Dermis microvascular lymphatic vessel endothelial cell (primary cell): ENCODE measurements at regions not wholly inside any gene's neighbourhood (a gene's known extent, or its start where the extent isn't known, plus 50 kb on each side); places are given as distances from the start of the nearest gene placed in this dataset.

Source experiments
- DNase-seq, 2 donors: peaks; one replicate each; pipeline versions ENCODE4 v3.0.0 to v3.0.0-alpha.2; 2010; ENCODE audit warnings: low read depth in 2 of 2

DNA sequence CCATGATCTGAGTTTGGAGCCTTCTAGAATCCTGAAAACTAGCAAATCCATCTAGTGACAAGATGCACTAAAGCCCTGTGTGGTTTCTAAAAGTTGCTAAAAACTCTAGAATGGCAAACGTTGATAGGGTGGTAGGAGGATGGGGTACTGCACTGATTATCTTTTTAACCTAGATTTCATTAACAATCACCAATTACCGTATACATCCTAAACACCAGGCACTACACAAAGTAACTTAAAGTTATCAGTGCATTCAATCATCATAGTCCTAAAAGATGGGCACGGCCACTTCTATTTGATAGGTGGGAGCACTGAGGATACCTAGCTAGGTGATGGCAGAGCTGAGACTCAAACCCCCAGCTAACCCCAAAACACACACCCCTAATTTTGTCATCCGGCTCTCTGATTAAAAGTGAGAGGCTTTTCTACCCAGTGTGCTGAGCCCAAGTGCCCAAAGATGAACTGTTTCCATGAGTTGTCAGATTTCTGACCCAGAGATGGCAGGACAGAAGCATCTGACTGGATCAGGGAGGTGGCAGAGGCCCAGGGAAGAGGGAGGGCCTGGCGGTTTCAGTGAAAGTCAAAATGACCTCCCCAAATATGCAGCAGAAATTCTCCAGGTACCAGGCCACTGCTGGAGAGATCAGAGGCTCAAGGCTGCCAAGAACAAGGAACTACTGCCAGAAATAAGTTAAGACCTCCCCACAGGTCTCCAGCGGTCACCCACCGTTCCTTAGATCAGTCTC is 396.8 kb downstream of the SOX9 start:
- no peak for DNase-seq

DNA sequence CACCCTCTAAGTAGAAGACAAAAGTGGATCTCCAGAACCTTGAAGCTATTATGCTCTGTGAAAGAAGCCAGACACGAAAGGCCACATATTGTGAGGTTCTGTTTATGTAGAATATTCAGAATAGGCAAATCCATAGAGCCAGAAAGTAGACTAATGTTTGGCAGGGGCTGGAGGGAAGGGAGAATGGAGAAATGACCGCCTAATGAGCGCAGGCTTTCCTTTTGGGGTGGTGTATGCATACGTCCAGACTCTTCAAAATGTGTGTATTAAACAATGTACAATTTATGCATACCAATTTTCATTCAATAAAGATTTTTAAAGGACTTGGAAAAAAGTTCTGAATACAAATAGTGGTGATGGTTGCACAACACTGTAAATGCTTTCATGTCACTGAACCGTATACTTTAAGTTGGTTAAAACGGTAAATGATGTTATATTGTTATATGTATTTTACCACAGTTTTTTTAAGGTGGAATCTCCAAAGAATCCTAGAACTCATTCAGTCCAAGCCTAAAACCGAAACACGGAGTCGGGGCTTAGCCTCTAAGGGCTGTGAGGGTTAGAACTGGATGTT is 397.4 kb downstream of the SOX9 start:
- no peak for DNase-seq

DNA sequence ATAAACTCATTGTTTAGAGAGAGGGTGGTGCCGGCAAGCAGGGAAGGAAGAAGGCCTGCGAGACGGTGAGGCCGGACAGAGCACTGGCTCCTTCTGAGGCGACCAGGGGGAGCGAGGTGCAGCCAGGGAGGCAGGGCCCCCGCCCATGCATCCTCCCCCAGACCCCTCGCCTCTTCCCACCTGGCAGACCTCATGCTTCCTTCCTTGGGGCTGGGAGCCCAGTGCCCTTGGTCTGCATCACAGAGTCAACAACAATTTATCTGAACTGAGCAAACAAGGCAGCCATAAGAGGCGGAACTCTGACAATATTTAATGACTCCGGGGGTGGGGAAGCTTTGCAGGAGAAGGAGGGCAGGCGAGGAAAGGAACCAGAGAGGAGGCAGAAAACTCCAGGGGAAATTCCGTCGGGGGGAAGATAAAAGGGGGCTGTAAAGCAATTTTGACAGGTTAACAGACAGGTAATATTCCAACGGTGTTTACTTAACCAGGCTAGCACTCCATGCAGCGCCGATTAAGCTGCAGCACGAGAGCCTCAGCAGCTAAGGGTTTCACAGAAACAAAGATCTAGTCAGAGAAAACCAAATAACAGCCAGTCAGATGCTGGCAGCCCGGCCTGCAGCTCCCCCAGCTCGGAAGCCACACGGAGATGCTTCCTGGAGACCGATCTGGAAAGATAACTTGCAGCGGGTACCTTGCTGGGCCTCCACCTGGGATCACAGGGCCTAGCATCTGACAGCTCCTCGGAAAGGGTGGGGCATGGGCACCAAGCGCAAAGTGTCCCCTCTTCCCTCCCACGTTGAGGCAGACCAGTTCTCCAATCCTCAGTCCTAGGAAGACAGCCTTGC is 398.2 kb downstream of the SOX9 start:
- DNase-seq: no peak

DNA sequence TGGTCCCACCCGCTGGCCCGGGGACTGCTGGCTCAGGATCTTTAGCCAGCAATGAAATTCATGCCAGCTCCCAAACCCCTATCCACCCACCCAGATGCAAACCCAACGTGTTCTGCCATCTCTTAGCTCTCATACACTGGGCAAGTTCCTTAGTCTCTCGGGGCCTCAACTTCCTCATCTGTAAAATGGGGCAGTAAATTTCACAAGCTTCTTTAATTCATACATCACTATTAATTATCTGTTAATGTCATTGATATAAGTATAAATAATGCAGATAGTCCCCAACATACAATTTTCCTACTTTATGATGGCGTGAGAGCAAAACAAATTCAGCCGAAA is 398.7 kb downstream of the SOX9 start:
- no peak for DNase-seq

DNA sequence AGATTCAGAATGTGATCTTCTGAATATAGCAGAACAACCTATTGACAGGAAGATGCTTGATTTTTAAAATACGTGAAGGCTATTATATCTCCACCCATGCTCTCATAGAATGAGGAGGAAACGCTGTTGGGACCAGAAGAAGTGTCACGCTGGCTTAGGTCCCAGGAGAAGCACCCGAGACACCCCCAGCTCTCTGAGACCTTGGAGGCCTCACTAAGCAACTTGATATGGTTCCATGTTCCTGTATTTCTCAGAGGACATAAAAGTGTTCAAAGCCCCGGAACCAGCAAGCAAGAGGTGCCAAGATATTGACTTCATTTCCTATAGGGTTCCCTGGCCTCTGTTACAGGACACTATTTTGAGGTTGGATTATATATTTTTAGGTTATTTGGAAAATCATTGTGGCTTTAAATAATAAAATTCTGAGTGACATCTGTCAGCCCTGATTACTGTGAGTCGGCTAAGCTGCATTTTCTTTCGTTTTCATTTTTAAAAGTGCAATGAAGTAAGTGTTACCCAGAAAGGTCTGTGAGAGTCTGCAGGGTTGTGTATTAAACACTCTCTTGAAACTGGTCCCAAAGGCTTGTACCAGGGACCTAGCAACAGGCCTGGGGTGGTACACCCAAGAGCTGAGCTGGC is 400.0 kb downstream of the SOX9 start:
- no peak for DNase-seq

DNA sequence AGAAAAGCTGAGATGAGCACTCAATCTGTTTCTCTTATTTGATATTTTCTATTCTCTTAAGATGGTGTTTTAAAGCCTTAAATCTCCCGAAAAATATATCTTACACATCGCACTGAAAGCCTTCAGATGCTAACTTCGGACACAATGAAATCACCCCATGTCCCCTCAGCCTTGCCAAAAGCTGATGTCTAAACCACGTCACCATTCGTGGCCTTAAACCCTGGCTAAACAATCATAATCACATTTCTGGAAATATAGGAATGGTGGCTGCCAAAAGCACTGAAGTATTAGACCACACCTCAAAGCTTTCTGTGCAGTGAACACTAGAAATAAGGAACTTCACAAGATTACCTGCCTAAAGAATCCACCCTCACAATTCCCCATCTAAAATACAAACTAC is 402.7 kb downstream of the SOX9 start:
- no peak for DNase-seq

DNA sequence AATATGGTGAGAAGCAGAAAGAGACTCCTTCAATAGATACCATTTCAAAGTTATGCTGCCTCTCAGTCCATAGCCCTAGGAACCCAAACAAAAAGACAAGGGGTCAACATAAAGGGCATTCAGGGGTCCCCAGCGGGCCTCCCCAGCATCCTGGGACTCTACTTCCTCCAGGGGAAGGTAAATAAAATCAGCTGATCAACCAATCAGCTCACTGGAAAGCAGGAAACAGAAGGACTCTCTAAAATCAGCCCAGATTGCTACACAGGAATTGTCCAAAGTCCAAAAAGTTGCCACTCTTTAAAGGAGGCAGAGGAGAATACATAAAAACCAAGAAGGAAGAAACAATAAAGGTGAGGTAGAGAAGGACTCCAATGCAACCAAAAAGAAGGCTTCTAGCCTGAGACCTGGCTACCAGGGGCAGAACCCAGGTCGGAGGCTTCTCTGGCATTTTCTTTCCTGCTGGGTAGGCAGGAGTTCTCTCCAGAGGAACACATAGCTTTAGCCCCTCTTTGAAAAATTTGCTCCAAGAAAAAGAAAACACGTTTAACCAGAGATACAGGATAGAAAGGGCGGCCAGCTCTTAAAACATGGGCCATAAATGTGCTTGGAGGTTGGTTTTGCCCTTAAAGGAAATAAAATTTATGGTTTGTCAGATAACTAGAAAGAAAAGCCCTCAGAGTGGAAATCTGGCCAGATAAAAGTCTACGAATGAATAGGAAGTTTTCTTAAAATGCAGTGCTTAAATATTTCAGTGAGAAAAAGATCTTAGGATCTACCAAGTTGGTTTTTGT is 404.6 kb downstream of the SOX9 start:
- DNase-seq: no peak

DNA sequence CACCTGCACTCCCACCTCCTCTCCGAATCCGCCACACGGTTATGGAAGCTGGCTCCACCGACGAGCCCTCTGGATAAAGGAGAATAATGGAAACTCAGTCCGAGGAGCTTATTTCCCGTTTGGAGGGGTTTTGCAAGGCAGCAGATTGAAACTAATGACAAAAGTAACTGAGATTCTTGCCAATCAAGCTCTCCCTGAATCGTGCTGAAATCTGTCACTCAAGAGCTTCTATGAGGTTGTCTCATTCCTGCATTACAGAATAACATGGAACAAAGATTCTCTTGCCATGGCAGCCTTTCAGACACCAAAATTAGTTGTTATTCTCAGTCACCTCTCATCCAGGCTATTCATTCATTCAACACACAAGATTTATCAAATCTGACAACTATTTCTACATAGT is 405.9 kb downstream of the SOX9 start:
- DNase-seq: no peak

DNA sequence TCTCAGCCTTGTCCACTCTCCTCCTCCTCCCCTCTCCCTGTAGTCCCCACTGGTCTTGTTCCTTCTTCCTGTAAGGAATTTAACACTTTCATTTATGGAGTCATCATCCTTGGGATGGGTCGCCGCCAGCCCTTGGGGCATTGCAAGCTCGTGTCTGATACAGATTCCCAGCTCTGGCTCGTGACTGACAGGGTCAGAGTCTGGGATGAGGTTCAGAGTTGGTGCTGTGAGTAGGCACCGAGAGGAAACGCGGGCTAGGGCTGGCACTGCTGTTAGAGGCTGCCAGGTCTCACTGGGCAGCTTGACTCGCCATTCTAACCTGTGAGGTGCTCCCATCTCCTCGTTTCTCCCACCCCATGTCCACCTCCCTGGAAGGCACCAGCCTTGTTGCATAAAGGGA is 407.0 kb downstream of the SOX9 start:
- no peak for DNase-seq

DNA sequence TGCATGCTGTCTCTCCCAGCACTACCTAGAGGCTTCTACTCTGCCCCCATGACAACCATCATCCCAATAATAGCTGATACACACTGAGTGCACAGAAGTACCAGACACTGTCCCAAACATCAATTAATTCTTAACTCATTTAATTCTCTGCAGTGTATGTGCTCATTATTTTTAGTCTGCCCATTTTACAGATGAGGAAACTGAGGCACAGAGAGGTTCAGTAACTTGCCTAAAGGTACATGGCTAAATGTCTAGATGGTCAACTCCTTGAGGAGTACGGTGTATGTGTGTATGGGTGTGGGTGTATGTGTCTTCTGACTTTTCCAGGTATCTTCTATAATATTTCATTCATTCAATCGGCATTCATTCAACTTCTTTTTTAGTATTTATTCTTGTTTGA is 407.9 kb downstream of the SOX9 start:
- no peak for DNase-seq

DNA sequence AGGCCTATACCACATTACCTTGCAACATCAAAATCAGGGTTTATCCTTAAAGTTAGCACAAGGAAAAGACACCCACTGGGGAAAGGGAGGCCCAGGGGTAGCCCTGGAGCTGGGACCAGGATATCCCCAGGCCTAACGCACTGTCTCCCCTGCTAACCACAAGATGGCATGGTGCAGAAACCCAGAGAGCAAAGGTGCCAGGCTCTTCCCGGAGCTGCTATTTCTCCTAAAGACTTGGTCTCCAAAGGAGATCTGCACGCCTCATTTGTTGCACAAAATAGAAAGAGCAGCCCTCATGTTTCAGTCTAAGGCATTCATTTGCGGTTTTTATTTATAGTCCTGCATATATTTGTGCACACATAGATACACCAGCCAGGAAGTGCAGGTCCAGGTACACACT is 408.6 kb downstream of the SOX9 start:
- no peak for DNase-seq

DNA sequence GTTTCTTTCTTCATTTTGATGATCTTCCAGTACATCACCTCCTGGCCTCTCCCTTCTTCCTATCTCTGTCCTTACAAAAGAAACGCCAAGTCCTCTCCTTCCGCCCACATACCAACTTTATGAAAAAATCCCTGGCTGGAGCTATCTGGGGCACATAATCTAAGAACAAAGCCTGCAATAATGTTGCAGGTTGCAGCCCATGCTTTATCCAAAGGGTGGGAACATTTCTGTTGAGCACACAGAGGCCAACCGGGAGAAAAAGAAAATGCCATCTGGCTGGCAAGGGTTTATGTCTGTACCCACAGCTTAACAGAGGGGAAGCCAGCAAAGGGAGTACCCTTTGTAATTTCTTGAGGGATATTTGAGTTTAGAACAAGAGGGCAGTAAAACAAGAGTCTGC is 409.6 kb downstream of the SOX9 start:
- no peak for DNase-seq

DNA sequence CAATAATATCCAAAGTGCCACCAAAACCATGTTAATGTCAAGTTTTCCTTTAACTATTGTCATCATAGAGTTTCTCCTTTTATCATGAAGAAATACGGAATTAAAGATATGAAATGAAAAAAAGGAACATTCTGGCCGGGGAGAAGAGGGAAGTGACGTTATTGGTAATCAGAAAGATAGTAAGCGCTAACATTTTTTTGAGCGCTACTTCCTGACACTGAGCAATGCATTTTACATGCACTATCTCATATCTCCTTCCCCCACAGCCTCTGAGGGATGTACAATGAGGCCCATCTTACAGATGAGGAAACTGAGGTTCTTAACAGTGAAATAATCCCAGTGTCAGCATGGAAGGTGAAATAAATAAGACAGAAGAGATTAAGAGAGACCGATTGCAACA is 410.9 kb downstream of the SOX9 start:
- DNase-seq: no peak

DNA sequence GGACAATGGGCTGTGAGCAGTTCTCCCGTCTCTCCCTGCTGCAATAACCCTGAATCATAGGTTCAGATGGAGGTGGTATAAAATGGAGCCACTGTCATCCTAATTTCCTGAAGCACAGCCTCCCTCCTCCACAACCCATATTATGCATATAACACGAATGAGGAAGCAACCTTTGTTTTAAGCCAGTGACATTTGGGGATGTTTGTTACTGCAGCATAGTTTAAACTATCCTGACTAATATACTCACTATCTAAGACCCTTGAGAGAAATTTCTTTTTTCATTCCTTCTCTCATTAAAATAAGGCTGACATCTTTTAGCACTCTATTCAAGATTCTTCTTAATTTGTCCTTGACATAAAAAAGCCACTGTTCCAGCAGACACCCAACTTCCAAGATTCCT is 413.4 kb downstream of the SOX9 start:
- DNase-seq: no peak

DNA sequence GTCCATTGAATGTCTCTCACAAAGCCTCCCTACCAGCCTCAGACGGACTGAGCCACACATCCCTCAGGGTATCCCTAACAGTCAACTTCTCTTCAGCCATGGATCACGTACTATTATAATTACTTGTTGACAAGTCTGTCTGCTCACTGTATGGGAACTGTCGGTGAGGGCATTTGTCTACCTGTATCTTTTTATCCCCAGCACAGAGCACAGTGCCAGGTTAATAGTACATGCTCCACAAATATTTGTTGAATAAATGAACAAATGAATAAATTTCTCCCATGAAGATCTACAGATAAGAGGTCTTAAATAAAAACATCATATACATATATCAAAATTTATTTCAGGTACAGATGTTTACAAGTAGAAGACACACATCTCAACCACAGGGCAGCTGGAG is 414.0 kb downstream of the SOX9 start:
- DNase-seq: no peak

DNA sequence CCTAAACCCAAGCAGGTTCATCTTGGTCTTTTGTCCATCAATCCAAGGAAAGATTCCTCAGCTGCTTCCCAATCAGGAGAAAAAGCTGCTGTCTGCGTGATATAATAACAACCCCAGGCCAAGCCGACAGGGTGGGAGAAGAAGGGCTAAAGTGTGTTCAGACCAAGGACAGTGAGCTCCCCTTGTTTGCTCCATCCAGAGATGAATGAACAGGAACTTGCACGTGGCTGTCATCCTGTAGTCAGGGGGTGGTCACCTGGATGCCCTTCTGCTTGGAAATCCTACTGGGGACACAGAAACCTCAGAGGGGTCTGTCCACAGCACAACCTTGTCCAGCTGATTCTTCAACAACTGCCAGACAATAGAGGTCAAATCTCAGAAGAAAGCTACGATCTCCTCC is 414.5 kb downstream of the SOX9 start:
- DNase-seq: no peak

DNA sequence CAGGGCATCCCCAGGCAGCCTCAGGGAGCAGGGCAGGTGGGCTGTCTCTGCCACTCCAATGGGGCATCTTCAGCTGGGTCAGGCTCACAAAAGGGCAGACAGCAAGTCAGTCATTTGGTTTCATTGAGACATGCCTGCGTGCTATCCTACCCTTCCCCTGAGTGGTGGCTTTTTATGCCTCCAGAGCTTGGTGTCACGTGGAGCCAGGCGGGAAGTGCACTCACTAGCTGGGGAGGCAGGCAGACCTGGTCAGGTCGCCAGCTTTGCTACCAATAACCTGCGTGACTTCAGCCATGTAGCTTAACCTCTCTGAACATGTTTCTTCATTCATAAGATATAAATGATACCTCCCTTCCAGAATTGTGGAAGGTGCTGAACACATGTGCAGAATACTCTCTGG is 415.0 kb downstream of the SOX9 start:
- no peak for DNase-seq

DNA sequence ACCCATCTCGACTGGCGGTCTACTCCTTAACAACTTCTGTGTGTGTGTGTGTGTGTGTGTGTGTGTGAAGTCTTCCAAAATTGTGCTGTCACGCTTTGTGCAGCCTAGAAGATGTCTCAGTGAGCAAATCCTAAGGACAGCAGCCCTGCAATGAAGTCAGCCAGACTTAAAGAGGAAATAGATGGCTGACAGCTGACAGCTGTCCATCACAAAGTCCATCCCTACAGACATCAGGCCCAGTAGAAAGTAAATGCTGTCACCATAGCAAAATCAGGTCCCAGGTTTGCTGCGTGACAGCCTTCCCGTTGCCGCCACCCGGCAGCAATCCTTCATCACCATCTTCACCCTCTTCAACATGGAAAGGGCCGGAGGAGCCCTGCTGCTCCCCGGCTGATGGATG is 416.0 kb downstream of the SOX9 start:
- DNase-seq: no peak

DNA sequence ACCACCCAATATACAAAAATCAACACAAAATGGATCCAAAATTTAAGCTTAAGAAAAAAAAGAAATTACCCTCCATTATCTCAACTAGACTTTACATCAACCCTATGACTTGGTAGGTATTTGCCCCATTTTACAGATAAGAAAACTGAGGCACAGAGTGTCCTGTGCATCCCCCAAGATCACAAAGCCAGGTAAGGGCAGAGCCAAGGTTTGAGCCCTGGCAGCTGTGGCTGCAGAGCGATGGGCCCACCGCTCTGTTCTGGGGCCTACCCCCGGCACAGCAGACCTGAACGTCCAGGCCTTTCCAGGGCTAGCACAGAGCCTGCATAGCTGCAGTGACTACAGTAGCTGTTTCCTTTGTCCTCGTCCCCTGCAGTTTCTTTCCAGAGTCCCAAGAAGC is 417.6 kb downstream of the SOX9 start:
- DNase-seq: no peak

DNA sequence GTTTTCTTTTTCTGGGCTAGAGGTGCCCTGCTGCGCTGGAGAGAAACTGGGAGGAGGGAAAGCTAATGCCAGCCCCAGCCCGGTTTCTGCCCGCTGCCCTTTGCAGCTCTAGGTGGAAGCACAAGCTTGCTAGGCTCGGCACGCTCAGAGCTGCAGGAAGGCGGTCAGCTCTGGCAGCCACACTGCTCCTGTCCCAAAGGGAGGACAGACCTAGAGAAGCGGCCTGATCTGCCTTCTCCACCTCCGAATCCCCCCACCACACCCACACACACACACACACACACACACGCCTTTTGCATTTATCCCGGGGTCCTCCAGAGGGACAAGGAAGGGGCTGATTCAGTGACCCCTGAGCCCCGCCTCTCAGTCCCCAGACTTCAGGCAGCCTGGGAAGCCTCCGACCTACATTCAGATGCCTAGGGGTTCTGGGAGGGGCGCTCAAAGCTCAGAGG is 418.1 kb downstream of the SOX9 start:
- DNase-seq: no peak
